Large intestine (tissue), 3 donors: ENCODE measurements at regions not wholly inside any gene's neighbourhood (a gene's known extent, or its start where the extent isn't known, plus 50 kb on each side); places are given as distances from the start of the nearest gene placed in this dataset.

Experiments used
- DNase-seq, 2 donors: peaks; one replicate each; pipeline versions ENCODE4 v3.0.0 to v3.0.0-alpha.2; 2013
- H3K27ac ChIP-seq: one replicate; pipeline ENCODE4 v1.5.1; 2013; ENCODE audit warnings: low read length
- H3K27me3 ChIP-seq: 2 replicates; pipeline ENCODE4 v1.6.1; 2013; ENCODE audit warnings: low read length; ENCODE audit not compliant: control insufficient read depth, insufficient read depth
- H3K36me3 ChIP-seq: 2 replicates; pipeline ENCODE4 v1.6.1; 2013; ENCODE audit warnings: low read length; ENCODE audit not compliant: control insufficient read depth, insufficient read depth
- H3K4me1 ChIP-seq: one replicate; pipeline ENCODE4 v1.6.1; 2013; ENCODE audit warnings: low read length; ENCODE audit not compliant: control insufficient read depth, insufficient read depth
- H3K4me3 ChIP-seq: one replicate; pipeline ENCODE4 v1.5.1; 2013; ENCODE audit warnings: low read length
- H3K9me3 ChIP-seq: one replicate; pipeline ENCODE4 v1.6.1; 2013; ENCODE audit warnings: mild to moderate bottlenecking, low read depth, low read length, moderate library complexity; ENCODE audit not compliant: control insufficient read depth
- WGBS: methylation state at CpG from one replicate; pipeline ENCODE4 v1.1.5; 2013; ENCODE audit warnings: low lambda C conversion rate; ENCODE audit not compliant: insufficient coverage; 5-methylcytosine and 5-hydroxymethylcytosine counted together

DNA sequence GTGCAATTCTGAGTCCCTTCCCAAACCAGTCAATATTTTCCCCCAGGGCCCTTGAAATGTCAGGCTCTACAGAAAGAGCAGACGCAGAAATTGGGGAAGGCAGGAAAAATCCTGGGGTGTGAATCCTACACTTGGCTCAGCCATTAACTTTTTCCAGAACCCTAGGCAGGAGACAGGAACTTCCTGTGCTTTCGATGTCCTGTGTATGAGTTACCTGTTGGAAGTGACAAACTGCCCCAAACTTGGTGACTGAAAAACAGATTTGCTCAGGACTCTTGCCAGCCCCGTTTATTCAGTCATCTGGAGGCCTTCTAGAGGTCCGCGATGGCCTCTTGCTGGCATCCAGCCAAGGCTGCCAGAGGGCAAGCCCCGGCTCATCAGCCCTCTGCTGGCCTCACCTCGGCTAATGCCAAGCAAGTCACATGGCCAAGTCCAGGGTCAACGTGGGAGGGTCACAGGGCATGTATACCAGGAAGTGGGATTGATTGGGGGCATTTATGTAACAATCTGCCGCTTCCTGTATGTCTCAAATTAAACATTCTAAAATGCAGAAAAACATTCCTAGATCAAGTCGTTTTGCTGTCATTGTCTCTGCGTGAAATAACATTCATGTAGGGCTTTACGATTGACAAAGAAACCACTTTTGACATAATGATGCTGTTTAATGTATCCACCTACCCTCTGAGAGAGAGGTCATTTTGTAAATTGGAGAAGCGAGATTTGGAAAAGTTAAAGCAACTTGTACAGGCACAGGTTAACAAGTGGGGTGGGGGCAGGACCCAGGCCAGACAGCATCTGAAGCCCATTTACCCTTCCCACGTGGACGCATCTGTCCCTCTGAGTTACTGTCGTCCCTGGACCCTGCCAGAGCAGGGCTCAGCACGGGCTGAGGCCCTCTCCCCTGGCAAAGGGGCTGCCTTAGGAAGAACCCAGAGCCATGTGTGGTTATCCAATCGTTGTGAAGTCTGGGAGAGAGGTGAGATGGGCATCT, 179.4 kb downstream of the INHBB start:
- Histone ChIP-seq H3K4me1 (peaks cover 6% of the 10 kb centered on the region), H3K27me3 (peaks cover 48% of the 10 kb centered on the region), H3K9me3 (no peaks in the 10 kb centered on the region), H3K4me3 (no peak overlapping the region), H3K36me3 (no peaks in the 10 kb centered on the region), H3K27ac (no peak overlapping the region)
- peak; percentile 42 to 56 for DNase-seq
- WGBS = no CpG with 5 or more reads among the region's 18 CpGs

DNA sequence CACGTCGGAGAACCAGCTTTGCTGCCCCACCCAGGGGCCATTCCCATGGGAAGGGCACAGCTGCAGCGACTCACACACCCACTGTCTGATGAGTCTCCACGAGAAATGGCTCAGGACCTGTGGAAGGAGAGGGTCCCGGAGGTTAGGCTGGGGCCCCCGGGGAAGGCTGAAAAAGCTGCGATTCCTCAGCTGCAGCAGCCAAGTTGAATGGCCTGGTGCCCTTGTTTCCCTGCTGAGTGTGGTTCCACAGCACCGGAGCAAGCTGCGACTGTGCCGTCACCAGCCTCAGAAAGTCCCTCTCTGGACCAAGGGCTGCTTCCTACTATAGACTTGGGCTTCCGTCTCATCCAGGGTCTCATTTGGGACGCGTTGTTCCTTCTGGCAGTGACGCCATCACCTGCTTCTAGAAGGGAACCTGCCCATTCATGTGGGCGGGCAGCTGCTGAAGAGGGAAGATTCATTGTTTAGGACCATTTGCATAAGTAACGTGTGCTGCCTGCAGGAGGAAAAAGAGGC, 180.2 kb downstream of the INHBB start:
- Histone ChIP-seq H3K27ac (no peak overlapping the region), H3K4me3 (no peak overlapping the region), H3K9me3 (peaks cover 3% of the 10 kb centered on the region), H3K36me3 (no peaks in the 10 kb centered on the region), H3K27me3 (peaks cover 50% of the 10 kb centered on the region), H3K4me1 (peaks cover 6% of the 10 kb centered on the region)
- 82% methylated on average over 3 of the region's 16 CpGs for WGBS
- DNase-seq = no peak

DNA sequence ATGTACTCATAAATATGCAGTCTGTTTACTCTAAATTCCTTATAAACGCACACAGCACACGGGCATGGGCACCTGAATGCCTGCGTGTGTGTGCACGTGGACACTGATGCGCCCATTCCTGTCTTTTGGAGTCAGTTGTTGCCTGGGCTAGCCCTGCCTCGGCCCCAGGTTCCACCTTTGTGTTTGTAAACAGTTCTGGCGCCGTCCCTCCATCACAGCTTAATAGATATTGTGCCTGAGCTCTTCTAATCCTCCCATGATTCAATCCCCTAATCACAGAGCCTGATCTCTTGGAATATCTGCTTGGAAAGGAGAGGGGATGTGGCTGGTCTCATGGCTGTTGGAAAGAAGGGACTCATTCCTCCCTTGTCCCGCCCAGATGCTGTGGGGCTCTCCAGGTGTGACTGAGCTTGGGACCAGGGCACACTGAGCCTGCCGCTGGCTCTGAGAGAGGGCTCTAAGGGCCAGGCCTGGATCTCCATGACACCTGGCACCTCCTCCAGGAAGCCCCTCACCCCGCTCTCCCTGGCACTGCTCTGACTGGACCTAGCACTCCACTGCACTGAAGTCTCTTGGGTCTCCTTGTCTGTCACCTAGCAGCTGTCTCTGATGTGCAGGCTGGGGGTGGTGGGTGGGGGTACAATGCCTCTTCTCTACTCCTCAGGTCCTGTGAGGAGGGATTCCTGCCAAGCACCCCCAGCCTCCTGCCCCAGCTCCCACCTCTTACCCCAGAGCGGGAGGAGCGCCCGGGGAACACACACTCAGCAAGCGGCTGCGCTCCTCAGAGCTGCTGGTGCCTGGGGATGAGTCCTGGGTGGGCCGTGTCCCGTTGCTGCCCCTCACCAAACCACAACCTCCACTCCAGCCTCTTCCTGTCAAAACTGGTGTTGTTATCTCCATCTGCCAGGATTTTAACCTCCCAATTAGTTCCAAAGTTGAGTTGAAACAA, 181.3 kb downstream of the INHBB start:
- H3K4me1 ChIP-seq = peaks cover 6% of the 10 kb centered on the region
- peaks cover 39% of the 10 kb centered on the region for H3K27me3 ChIP-seq
- WGBS = no CpG with 5 or more reads among the region's 18 CpGs
- H3K9me3 ChIP-seq = peaks cover 3% of the 10 kb centered on the region
- DNase-seq = no peak
- H3K36me3 ChIP-seq = no peaks in the 10 kb centered on the region
- no peak overlapping the region for H3K27ac ChIP-seq
- no peak overlapping the region for H3K4me3 ChIP-seq

DNA sequence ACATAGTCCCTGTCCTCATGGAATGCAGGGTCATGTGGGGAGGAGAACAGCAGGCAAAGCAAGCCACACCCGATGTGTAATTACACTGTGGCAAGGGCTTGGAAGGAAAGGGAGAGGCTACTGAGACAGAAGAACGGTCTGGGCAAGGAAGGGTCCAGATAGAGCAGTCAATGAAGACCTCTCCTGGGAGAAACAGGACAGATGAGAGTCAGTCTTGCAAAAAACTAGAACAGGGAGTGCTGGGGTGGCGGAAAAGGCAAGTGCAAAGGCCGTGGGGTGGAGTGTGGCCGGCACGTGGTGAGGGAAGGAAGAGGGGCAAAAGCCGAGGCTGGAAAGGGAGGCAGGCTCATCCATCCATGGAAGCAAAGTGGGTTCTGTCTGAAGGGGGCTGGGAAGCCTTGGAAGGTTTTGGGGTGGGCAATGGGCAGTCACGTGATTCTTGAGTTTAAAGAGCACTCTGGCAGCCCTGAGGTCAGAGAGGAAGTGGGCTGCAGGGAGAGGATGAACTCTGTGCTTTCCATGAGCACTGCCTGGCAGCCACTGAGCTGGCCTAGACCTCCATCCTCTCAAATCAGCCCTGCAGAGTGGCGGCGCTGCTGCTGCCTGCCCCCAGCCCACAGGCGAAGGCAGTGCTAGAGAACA, 182.2 kb downstream of the INHBB start:
- no peak overlapping the region for H3K4me3 ChIP-seq
- H3K27ac ChIP-seq = no peak overlapping the region
- WGBS = no CpG with 5 or more reads among the region's 11 CpGs
- peaks cover 6% of the 10 kb centered on the region for H3K4me1 ChIP-seq
- no peaks in the 10 kb centered on the region for H3K36me3 ChIP-seq
- DNase-seq = peak in 1 of 2 donors; percentile 37
- H3K9me3 ChIP-seq = peaks cover 3% of the 10 kb centered on the region
- H3K27me3 ChIP-seq = peaks cover 30% of the 10 kb centered on the region

DNA sequence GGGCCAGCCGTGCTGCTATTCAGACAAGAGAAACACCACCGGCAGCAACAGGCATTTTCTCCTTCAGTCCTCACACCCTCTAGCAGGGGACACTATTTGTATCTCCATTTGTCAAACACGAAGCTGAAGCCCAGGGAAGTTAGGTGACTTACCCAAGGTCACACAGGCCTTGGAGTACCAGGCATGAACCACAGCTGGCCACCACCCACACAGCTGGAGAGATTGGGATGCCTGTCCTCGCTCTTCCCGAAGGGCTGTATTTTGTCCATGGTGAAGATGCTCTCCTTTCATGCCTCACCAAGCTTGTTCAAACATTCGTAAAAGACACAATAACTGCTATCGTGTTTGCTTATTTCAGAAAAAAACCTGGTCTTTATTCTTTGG, 182.7 kb downstream of the INHBB start:
- DNase-seq = no peak
- Histone ChIP-seq H3K4me3 (no peak overlapping the region), H3K9me3 (peaks cover 3% of the 10 kb centered on the region), H3K4me1 (peaks cover 6% of the 10 kb centered on the region), H3K27ac (no peak overlapping the region), H3K36me3 (no peaks in the 10 kb centered on the region), H3K27me3 (peaks cover 28% of the 10 kb centered on the region)
- WGBS = no CpG with 5 or more reads among the region's 7 CpGs

DNA sequence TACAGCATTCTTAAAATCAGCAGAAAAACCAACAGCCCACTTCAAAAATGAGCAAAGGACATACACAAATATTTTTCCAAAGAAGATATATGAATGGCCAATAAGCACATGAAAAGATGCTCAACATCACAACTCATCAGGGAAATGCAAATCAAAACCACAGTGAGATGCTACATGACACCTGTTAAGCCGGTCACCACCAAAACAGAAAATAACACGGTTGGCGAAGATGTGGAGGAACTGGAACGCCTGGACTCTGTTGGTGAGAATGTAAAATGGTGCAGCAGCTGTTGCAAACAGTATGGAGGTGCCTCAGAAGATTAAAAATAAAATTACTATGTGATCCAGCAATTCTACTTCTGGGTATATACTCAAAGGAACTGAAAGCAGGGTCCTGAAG, 184.8 kb downstream of the INHBB start:
- WGBS = 100% methylated on average over 3 of the region's 4 CpGs

DNA sequence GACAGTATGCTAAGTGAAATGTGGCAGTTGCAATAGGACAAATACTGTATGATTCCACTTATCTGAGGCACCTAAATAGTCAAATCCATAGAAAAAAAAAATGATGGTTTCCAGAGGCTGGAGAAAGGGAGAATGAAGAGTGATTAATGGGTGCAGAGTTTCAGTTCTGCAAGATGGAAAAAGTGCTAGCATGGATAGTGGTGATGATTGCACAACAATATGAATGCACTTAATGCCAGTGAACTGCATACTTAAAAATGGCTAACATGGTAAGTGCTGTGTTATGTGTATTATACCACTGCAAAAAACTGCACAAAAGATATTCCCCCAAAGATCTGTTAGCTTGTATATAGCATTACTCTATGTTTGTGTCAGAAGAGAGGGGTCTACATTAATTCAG, 185.4 kb downstream of the INHBB start:
- H3K27me3 ChIP-seq = peaks cover 17% of the 10 kb centered on the region
- no peak overlapping the region for H3K4me3 ChIP-seq
- H3K27ac ChIP-seq = no peak overlapping the region
- no peak for DNase-seq
- H3K36me3 ChIP-seq = no peaks in the 10 kb centered on the region
- H3K4me1 ChIP-seq = no peaks in the 10 kb centered on the region
- H3K9me3 ChIP-seq = peaks cover 3% of the 10 kb centered on the region

More for the DNA sequence above, 184.8 kb downstream of the INHBB start:
- peaks cover 19% of the 10 kb centered on the region for H3K27me3 ChIP-seq
- H3K27ac ChIP-seq = no peak overlapping the region
- H3K4me1 ChIP-seq = no peaks in the 10 kb centered on the region
- no peak overlapping the region for H3K4me3 ChIP-seq
- H3K36me3 ChIP-seq = no peaks in the 10 kb centered on the region
- peaks cover 3% of the 10 kb centered on the region for H3K9me3 ChIP-seq
- no peak for DNase-seq

DNA sequence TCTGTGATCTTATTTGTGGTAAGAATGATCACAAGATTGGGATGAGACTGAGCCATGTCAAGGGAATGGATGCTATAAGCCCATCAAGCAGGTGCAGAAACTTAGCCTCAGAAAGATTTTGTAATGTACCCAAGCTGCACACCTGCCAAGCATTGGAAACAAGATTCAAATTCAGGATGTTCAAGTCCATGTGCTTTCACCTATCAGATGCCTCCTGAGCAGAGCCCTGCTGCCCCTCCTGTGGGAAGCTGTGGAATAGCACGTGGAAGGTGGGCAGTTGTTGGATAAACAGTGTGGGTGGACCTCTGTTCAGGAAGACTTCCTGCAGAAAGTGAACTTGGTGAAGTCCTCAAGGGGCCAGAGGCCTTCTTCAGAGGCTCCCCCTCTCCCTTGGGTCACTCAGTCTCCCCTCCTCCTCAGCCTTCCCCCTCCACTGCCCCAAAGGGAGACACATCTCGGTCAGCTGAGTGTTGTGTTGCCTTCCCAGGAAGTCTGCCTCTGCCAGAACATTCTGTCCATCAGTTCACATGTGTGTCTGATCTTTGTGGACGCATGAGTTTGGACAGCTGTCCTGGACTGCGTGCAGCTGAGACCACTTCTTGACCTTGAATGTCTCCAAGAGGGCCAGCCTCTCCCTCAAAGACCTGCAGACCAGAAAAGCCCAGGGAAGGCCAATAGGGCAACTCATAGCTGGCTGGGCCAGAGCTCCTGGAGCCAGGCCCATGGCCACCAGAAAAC, 186.1 kb downstream of the INHBB start:
- H3K9me3 ChIP-seq = peaks cover 3% of the 10 kb centered on the region
- no peak for DNase-seq
- 80% methylated on average over 1 of the region's 4 CpGs for WGBS
- no peaks in the 10 kb centered on the region for H3K36me3 ChIP-seq
- H3K4me1 ChIP-seq = no peaks in the 10 kb centered on the region
- no peak overlapping the region for H3K27ac ChIP-seq
- H3K27me3 ChIP-seq = peaks cover 17% of the 10 kb centered on the region
- no peak overlapping the region for H3K4me3 ChIP-seq

DNA sequence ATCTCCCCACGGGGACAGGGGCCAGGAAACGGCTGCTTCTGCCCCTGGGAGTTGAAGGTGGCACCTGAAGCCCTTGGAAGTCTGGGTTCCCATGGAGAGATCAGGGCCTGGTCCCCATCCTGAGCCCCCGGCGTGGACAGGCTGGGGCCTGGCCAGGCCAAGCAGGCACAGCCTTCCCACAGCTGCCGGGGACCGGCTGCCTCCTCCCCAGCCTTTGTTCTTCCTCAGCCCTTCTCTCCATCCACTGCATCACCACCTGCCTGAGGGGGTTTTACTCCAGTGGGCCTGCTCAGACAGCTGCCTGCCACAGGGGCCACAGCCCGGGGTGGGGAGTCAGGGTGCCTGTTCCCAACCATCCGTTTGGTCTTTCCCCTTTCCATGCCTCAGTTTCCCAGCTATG, 187.7 kb downstream of the INHBB start:
- Histone ChIP-seq H3K27ac (no peak overlapping the region), H3K36me3 (no peaks in the 10 kb centered on the region), H3K4me1 (no peaks in the 10 kb centered on the region), H3K9me3 (peaks cover 3% of the 10 kb centered on the region), H3K4me3 (no peak overlapping the region), H3K27me3 (peaks cover 4% of the 10 kb centered on the region)
- WGBS = 100% methylated on average over 1 of the region's 8 CpGs
- DNase-seq = no peak
